ENCODE measurements at regions not wholly inside any gene's neighbourhood (a gene's known extent, or its start where the extent isn't known, plus 50 kb on each side); places are given as distances from the start of the nearest gene placed in this dataset.

GRCh38 chr13:76440568-76440967 is 445.6 kb downstream of the KCTD12 start:
- TF ChIP-seq CTCF (IDR thresholded peaks at IDR 0.05; ENCODE audit: insufficient read depth, low read length) = no peak
- no peak for TF ChIP-seq REST (IDR thresholded peaks at IDR 0.05; ENCODE audit: insufficient replicate concordance, low read depth)
- TF ChIP-seq GABPA (IDR thresholded peaks at IDR 0.05; ENCODE audit: low read depth) = no peak
